ENCODE measurements at regions not wholly inside any gene's neighbourhood (a gene's known extent, or its start where the extent isn't known, plus 50 kb on each side); places are given as distances from the start of the nearest gene placed in this dataset.

GRCh38 chr12:46490635-46491034 lies 118.1 kb upstream of the SLC38A2 start:
- ATAC-seq (no peak), DNase-seq (ENCODE audit: low read depth, low spot score) (no peak)
- CTCF ChIA-PET, result no interaction called here
- Histone ChIP-seq H3K9me3 (ENCODE audit: control insufficient read depth in 1 of 2, insufficient read depth in 1 of 2, low read depth in 1 of 2, low read length in 2 of 2) (no peaks in the 10 kb centered on the region), H2AFZ (ENCODE audit: low read depth, low read length, poor library complexity, severe bottlenecking) (no peak overlapping the region), H3K9me2 (ENCODE audit: insufficient read depth) (no peaks in the 10 kb centered on the region), H3K79me2 (ENCODE audit: insufficient read depth, low read length) (no peaks in the 10 kb centered on the region; the same call in 1 of the 2 replicates), H4K20me1 (ENCODE audit: insufficient read depth) (no peaks in the 10 kb centered on the region), H3K4me1 (ENCODE audit: control insufficient read depth in 1 of 2, insufficient read depth in 2 of 2, low read length in 2 of 2) (peaks cover 66 to 81% of the 10 kb centered on the region in 2 experiments), H3K36me3 (ENCODE audit: control insufficient read depth in 1 of 2, insufficient read depth in 2 of 2, low read length in 2 of 2) (no peaks in the 10 kb centered on the region), H3K4me2 (ENCODE audit: low read length) (peak overlapping the region; percentile 38), H3K9ac (ENCODE audit: low read length) (peak overlapping the region; percentile 23), H3K27ac (ENCODE audit: low read depth, low read length) (peak overlapping the region; percentile 73), H3K27me3 (ENCODE audit: insufficient read depth, low read length) (no peaks in the 10 kb centered on the region), H3K4me3 (replicated peaks in 1 of 2; ENCODE audit: low read depth in 1 of 2, low read length in 2 of 2) (no peak overlapping the region)
- intact Hi-C loops (cut with micrococcal nuclease), result loop anchor here (5.0 kb wide), 3 partner anchors 58 to 118 kb away; partner anchors contain the start of gene SLC38A2
- TF ChIP-seq CEBPB (IDR thresholded peaks at IDR 0.05; ENCODE audit: low read depth) (peak; percentile 26; the same call in 1 of the 2 replicates), RAD21 (IDR thresholded peaks at IDR 0.05; ENCODE audit: low read depth) (no peak), POLR2AphosphoS5 (IDR thresholded peaks at IDR 0.05; ENCODE audit: low read depth, low read length) (no peak), TCF7L2 (IDR thresholded peaks at IDR 0.05; ENCODE audit: borderline replicate concordance, extremely low read depth, insufficient read depth, insufficient read length) (no peak), FOSL1 (IDR thresholded peaks at IDR 0.05; ENCODE audit: low read depth) (no peak), ZBTB33 (IDR thresholded peaks at IDR 0.05; ENCODE audit: extremely low read depth, insufficient replicate concordance, low read length) (no peak), JUND (IDR thresholded peaks at IDR 0.05) (no peak), CTCF (IDR thresholded peaks at IDR 0.05 in 2 of 3, conservative IDR thresholded peaks at IDR 0.05 in 1 of 3; ENCODE audit: borderline replicate concordance in 1 of 3, insufficient read depth in 1 of 3, low read depth in 2 of 3, low read length in 2 of 3) (no peak)
- RAD21 ChIA-PET (ENCODE audit: low non-redundant PET in 1 of 2, low total read pairs in 2 of 2, uncharacterized antibody in 2 of 2, unreplicated experiment in 2 of 2), result no interaction called here
- POLR2A ChIA-PET, result interaction anchor here (0.9 kb wide), 1 partner anchor 58 kb away, joined by 5 read pairs; no protein-coding TSS in a partner anchor
- TSS peak; percentile 65 for BruUV-seq (replicated peaks)

Data from HCT116 (cell line).